Naive thymus-derived CD8-positive, alpha-beta T cell (primary cell): ENCODE measurements at regions not wholly inside any gene's neighbourhood (a gene's known extent, or its start where the extent isn't known, plus 50 kb on each side); places are given as distances from the start of the nearest gene placed in this dataset.
A peak's percentile ranks its signal among the peaks of the same experiment; 100 is the strongest.

Experiments used
- ATAC-seq, 2 donors: fragments of 150-1000 bp; cut with Tn5 transposase in 1 of 2; sonication (Bioruptor Pico), chemical (Tn5 transposase) in 1 of 2; 1 replicate in 1 of 2; 2 replicates in 1 of 2; pipeline ENCODE4 v1.10.0; 2021; ENCODE audit warnings: mild to moderate bottlenecking in 2 of 2, moderate library complexity in 2 of 2
- POLR2A ChIA-PET: fragments of 350-600 bp; sonication (Branson Sonifier 250); formaldehyde crosslinking; loops from one replicate; lab custom pipeline; 2021; ENCODE audit warnings: antibody characterized with exemption; lab: Charles Lee
- DNase-seq, 10 donors: peaks; one replicate each; pipeline versions ENCODE4 v3.0.0 to v3.0.0-alpha.2; 2020 to 2022
- H3K27ac Mint-ChIP-seq, 10 donors: one replicate each; pipeline ENCODE4 v1.8.0; 2020 to 2022; ENCODE audit warnings: mild to moderate bottlenecking in 10 of 10, mixed read lengths in 10 of 10, moderate library complexity in 4 of 10, inconsistent platforms in 1 of 10
- H3K27me3 Mint-ChIP-seq, 5 donors: one replicate each; pipeline ENCODE4 v1.8.0; 2021 to 2022; ENCODE audit warnings: mixed read lengths in 5 of 5
- H3K36me3 Mint-ChIP-seq, 3 donors: one replicate each; pipeline ENCODE4 v1.8.0; 2020 to 2022; ENCODE audit warnings: mixed read lengths in 3 of 3, mild to moderate bottlenecking in 2 of 3, inconsistent platforms in 1 of 3
- H3K4me1 Mint-ChIP-seq, 4 donors: one replicate each; pipeline ENCODE4 v1.8.0; 2021 to 2022; ENCODE audit warnings: mixed read lengths in 4 of 4
- H3K4me3 Mint-ChIP-seq, 10 donors: one replicate each; pipeline ENCODE4 v1.8.0; 2020 to 2022; ENCODE audit warnings: mild to moderate bottlenecking in 10 of 10, mixed read lengths in 10 of 10, moderate library complexity in 6 of 10, inconsistent platforms in 1 of 10
- H3K9me3 Mint-ChIP-seq, 9 donors: one replicate each; pipeline ENCODE4 v1.8.0; 2020 to 2022; ENCODE audit warnings: mixed read lengths in 9 of 9, mild to moderate bottlenecking in 3 of 9, inconsistent platforms in 1 of 9, moderate library complexity in 1 of 9

DNA sequence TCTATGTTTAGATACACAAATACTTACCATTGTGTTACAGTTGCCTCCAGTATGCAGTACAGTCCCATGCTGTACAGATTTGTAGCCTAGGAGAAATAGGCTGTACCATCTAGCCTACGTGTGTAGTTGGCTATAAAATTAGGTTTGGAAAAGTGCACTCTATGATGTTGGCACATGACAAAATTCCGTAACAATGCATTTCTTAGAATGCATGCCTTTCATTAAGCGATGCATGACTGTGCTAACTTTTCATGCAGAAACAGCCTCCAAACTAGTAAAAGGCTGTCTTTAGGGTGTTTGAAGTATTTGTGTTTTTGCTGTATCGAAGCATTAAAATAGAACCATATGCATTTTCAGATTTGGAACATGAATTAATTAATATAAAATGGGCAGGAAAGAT, 157.9 kb downstream of the RMI1 start:
- H3K27me3 Mint-ChIP-seq = peaks cover 36 to 83% (median 43%) of the 10 kb centered on the region in 5 donors

DNA sequence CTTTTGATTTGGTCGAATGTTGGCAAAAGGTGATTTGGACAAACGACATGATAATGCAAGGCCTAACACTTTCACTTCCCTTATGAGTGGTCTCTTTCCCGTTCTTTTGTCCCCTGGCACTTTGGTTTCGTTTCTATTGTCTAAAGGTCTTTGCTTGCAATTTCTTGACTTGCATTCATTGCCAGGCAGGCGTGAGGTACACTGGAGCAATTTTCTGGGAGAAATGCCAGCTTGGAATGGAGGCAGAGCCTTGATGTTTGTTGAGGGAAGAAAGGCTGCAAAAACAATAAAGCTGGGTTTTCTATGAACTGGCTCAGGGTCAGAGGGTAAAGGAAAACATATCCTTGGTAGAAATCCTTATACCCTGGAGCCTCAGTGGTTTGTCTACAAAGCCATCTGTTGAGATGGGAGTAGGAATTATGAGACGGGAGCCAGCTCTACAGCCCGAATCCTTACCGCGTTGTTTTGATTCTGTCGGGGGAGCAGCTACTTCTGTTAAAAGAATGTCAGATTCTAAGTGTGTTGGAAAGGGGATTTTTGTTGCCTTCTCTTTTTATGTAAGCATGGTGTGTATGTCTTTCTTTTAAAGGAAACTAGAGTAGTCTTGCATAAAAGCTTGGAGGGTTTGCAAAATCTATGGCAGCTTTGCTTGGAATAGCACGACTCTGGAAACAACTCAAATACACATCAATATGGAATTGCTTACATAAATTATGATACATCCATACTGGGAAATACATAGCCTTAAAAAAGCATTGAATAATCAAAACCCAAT, 158.9 kb downstream of the RMI1 start:
- peaks cover 40 to 85% (median 47%) of the 10 kb centered on the region in 5 donors for H3K27me3 Mint-ChIP-seq
- peaks cover 8 to 13% (median 10%) of the 10 kb centered on the region in 4 donors for H3K4me1 Mint-ChIP-seq
- no peak overlapping the region for H3K27ac Mint-ChIP-seq
- POLR2A ChIA-PET = no interaction called here
- H3K36me3 Mint-ChIP-seq = peaks cover 0 to 2% (median 0%) of the 10 kb centered on the region in 3 donors
- DNase-seq (no peak), ATAC-seq (no peak)
- peak overlapping the region in 7 of 10 donors; percentile 50 to 89 (median 77) for H3K4me3 Mint-ChIP-seq
- H3K9me3 Mint-ChIP-seq = no peaks in the 10 kb centered on the region

More for the DNA sequence above, 157.9 kb downstream of the RMI1 start:
- H3K9me3 Mint-ChIP-seq = no peaks in the 10 kb centered on the region
- POLR2A ChIA-PET = no interaction called here
- no peak overlapping the region for H3K4me3 Mint-ChIP-seq
- peaks cover 8 to 13% (median 10%) of the 10 kb centered on the region in 4 donors for H3K4me1 Mint-ChIP-seq
- ATAC-seq = no peak
- H3K27ac Mint-ChIP-seq = no peak overlapping the region
- DNase-seq = no peak
- H3K36me3 Mint-ChIP-seq = peaks cover 0 to 2% (median 0%) of the 10 kb centered on the region in 3 donors

DNA sequence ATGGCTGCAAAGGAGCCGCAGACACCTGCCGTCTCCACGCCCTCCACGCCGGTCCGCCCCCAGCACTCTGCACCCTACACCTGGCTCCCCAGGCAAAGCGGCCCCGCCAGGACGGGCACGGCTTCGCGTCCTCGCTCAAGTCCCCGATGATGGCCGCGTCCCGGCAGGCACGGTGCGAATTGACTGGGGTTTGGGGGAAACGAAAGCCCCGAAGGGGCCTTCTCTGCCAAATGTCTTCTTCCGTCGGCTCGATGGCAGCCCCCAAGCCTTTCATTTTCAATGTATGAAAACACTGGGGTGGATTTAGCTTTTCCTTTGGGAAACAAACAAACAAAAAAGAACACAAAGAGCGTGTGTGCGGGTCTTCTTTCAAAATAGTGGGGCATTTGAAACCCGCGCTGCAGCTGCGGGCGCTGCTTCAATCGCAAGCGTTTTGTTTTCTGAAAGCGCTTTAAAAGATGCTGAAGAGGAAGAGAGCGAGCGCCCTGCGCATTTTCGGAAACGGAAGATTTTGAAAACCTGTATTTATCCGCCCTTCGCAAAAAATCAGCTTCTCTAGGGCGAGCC, 160.0 kb downstream of the RMI1 start:
- POLR2A ChIA-PET = no interaction called here
- Mint-ChIP-seq H3K27ac (peak overlapping the region in 2 of 10 donors; percentile 2 to 12), H3K9me3 (no peaks in the 10 kb centered on the region), H3K27me3 (peaks cover 39 to 74% (median 42%) of the 10 kb centered on the region in 5 donors), H3K4me1 (peaks cover 8 to 13% (median 10%) of the 10 kb centered on the region in 4 donors), H3K4me3 (peak overlapping the region; percentile 77 to 91 (median 84)), H3K36me3 (peaks cover 0 to 2% (median 0%) of the 10 kb centered on the region in 3 donors)
- DNase-seq (peak in 6 of 10 donors; percentile 7 to 31 (median 16)), ATAC-seq (peak; percentile 61 to 65)

DNA sequence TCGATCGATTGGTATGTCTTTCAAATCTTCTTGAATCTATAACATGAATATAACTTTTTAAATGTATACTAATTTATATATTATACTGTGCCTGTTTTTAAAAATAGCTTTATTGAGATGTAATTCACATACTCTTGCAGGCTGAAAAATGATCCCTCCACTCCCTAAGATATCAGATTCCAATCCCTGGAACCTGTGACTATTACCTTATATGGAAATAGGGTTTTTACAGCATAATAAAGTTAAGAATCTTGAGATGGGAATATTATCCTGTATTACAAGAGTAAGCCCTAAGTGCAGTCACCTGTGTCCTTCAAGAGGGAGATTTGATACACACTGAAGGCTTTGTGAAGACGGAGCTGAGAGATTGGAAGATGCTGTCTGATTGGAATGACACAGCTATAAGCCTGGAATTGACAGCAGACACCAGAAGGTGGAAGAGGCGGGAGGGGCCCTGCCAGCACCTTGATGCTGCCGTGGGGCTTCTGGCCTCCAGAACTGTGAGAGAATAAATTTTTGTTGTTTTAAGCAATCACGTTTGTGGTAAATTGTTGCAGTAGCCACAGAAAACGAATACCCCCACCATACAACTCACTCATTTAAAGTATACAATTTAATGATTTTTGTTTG, 161.3 kb downstream of the RMI1 start:
- POLR2A ChIA-PET = no interaction called here
- H3K4me3 Mint-ChIP-seq = peak overlapping the region in 1 of 10 donors; percentile 39
- H3K4me1 Mint-ChIP-seq = peaks cover 8 to 18% (median 10%) of the 10 kb centered on the region in 4 donors
- H3K27me3 Mint-ChIP-seq = peaks cover 37 to 61% (median 39%) of the 10 kb centered on the region in 5 donors
- no peak overlapping the region for H3K27ac Mint-ChIP-seq
- DNase-seq (no peak), ATAC-seq (no peak)
- H3K9me3 Mint-ChIP-seq = no peaks in the 10 kb centered on the region
- peaks cover 0 to 2% (median 0%) of the 10 kb centered on the region in 3 donors for H3K36me3 Mint-ChIP-seq

DNA sequence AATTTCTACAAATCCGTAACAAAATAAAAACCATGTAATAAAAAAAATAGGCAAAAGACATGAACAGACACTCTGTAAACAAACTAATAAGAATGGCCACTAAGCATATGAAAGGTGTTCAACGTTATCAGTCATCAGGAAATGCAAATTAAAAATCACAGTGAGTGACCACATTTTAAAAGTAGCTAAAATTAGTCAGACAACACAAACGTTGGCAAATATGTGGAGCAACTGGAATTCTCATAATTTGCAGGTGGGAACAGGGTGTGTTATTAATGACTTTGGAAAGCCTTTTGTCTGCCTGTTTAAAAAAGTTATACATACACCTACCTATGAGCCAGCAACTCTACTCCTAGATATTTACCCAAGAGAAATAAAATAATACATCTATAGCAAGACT, 164.4 kb downstream of the RMI1 start:
- Mint-ChIP-seq H3K36me3 (peaks cover 0 to 2% (median 0%) of the 10 kb centered on the region in 3 donors), H3K27ac (no peak overlapping the region), H3K9me3 (no peaks in the 10 kb centered on the region), H3K4me1 (peaks cover 6 to 19% (median 8%) of the 10 kb centered on the region in 4 donors), H3K4me3 (no peak overlapping the region), H3K27me3 (peaks cover 27 to 50% (median 31%) of the 10 kb centered on the region in 5 donors)
- no peak for DNase-seq
- POLR2A ChIA-PET = no interaction called here
- no peak for ATAC-seq

DNA sequence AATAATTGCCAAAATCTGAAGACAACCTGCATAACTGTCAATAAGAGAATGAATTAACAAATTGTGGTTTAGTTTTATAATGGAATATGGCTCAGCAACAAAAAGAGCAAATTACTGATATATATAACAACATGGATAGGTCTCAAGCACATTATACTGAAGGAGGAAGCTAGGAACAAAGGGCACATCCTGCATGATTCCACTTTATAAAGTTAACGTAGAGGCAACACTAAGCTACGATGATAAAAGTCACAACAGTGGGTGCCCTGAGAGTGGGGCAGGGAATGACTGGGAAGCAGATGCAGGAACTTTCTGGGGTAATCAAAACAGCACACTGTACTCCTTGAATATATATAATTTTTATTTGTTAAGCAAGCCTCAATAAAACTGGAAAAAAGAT, 165.2 kb downstream of the RMI1 start:
- ATAC-seq = no peak
- H3K36me3 Mint-ChIP-seq = no peaks in the 10 kb centered on the region
- POLR2A ChIA-PET = no interaction called here
- no peak overlapping the region for H3K27ac Mint-ChIP-seq
- H3K4me1 Mint-ChIP-seq = peaks cover 2 to 12% (median 3%) of the 10 kb centered on the region in 4 donors
- H3K4me3 Mint-ChIP-seq = no peak overlapping the region
- H3K9me3 Mint-ChIP-seq = no peaks in the 10 kb centered on the region
- H3K27me3 Mint-ChIP-seq = peaks cover 21 to 42% (median 28%) of the 10 kb centered on the region in 5 donors
- no peak for DNase-seq

DNA sequence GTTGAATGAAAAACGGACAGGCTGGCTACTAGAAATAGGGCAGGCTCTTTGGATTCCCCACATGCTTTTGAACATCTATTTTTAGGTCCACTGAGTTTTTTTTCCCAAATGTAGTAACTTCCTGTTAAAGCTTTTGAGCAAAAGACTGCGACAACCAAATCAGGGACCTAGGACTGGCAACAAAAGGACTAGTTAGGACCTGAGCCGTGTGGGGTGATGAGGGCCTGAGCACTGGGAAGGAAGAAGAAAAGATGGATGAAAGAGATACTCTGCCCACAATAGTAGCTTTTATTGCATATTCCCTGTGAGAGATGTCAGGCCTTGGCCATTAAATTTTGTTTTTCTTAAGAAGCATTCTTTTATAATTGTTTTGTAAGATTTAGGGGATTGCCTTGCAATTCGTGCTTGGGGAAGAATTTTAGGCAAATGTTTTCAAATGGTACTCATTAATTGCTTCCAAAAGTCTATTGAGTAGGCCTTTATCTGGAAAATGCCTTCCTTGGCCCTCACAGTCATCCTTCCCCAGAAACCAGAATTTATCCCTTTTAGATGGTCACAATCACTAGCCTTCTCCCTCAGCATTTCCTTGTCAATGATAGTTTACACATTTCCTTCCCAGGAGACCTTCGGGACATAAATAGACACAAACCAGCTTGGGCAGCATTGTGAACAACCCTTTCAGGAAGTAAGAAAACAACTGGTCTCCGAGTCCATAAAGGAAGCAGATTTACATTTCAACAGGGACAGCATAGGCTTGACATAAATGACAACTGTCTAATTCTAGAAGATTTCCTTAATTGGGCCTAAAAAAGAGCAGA, 166.5 kb downstream of the RMI1 start:
- POLR2A ChIA-PET = no interaction called here

DNA sequence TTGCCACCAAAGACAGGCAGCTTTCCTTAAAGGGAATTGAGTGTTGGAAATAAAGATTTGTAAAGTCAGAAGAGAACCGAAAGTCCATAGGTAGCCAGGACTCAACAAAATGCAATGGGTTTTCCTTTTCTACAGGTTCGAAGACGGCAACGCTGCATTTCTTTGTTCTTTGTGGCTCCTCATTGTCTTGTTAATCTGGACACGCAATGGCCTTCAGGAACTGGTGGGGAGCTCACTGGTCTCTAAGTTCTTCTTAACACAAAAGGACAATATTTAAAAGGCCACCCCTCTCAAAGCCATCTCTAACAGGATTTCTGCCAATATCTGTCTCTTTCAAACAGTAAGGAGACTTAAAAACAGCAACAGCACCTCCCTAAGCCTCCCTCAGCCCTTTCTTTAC, 170.6 kb downstream of the RMI1 start:
- no peaks in the 10 kb centered on the region for H3K9me3 Mint-ChIP-seq
- H3K36me3 Mint-ChIP-seq = no peaks in the 10 kb centered on the region
- H3K4me3 Mint-ChIP-seq = no peak overlapping the region
- ATAC-seq = no peak
- no peak overlapping the region for H3K27ac Mint-ChIP-seq
- no peak for DNase-seq
- H3K4me1 Mint-ChIP-seq = peaks cover 0 to 8% (median 0%) of the 10 kb centered on the region in 4 donors
- H3K27me3 Mint-ChIP-seq = peaks cover 2 to 9% (median 4%) of the 10 kb centered on the region in 5 donors
- POLR2A ChIA-PET = no interaction called here

More for the DNA sequence above, 166.5 kb downstream of the RMI1 start:
- no peak for DNase-seq
- Mint-ChIP-seq H3K36me3 (no peaks in the 10 kb centered on the region), H3K27ac (no peak overlapping the region), H3K27me3 (peaks cover 15 to 29% (median 18%) of the 10 kb centered on the region in 5 donors), H3K4me3 (no peak overlapping the region), H3K9me3 (no peaks in the 10 kb centered on the region), H3K4me1 (peaks cover 0 to 8% (median 0%) of the 10 kb centered on the region in 4 donors)
- no peak for ATAC-seq

DNA sequence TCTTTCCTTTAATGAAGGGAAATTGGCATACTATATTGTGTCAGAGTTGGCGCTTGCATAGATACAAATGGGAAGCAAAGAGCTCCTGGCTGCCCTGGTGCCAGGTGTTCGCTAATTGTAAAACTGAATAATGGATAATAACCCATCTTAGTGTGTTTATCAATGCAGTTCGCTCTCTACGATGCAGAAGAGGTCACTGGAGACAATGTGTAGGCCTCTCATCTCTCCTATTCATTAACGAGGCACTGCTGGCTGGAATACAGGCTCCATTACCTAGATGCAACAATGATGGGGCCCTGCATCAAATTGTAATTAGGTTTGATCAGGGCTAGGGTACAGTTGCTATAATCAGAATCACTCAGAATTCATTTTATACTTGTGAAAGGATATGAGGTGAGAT, 171.0 kb downstream of the RMI1 start:
- H3K36me3 Mint-ChIP-seq = no peaks in the 10 kb centered on the region
- no peak overlapping the region for H3K27ac Mint-ChIP-seq
- H3K4me3 Mint-ChIP-seq = no peak overlapping the region
- H3K27me3 Mint-ChIP-seq = peaks cover 2 to 9% (median 4%) of the 10 kb centered on the region in 5 donors
- POLR2A ChIA-PET = no interaction called here
- ATAC-seq = no peak
- H3K4me1 Mint-ChIP-seq = peaks cover 0 to 5% (median 0%) of the 10 kb centered on the region in 4 donors
- no peaks in the 10 kb centered on the region for H3K9me3 Mint-ChIP-seq
- DNase-seq = no peak

DNA sequence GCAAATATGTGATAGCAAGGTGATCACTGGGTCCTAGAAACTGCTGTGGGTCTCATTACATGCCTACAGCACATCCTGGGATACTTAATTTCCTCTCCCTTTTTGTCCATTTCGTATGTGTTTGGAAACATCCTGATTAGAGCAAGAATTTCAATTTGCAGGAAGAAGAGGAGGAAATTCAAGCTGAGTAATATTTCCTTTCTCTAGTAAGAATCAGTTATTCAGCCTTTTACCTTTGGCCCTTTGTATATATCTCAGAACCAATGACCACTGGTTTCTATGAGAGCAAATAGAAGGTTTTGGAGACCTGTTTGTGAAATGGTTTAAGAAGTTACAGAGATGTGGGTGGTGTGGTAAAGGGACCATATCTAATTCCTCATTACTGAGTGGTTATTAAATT, 171.6 kb downstream of the RMI1 start:
- DNase-seq (no peak), ATAC-seq (no peak)
- Mint-ChIP-seq H3K9me3 (no peaks in the 10 kb centered on the region), H3K4me3 (no peak overlapping the region), H3K36me3 (no peaks in the 10 kb centered on the region), H3K27me3 (peaks cover 2 to 9% (median 4%) of the 10 kb centered on the region in 5 donors), H3K4me1 (no peaks in the 10 kb centered on the region), H3K27ac (no peak overlapping the region)
- POLR2A ChIA-PET = no interaction called here

DNA sequence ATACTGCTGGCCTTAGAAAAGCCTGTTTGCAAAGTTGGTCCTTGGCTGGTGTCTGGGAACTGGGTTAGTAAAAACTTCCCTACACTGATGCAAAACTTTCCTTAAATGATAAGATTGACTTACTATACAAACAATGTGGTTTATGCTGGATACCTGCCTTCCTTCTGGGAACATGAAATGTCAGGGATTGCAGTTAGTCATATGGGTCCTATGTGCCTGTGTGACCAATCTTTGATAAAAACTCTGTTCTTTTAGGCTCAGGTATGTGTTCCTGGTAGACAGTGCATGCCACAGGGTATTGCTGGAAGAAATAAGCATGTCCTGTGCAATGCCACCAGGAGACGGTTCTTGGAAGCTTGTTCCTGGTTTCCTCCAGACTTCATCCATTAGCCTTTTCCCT, 173.3 kb downstream of the RMI1 start:
- no peak overlapping the region for H3K27ac Mint-ChIP-seq
- H3K4me1 Mint-ChIP-seq = no peaks in the 10 kb centered on the region
- POLR2A ChIA-PET = no interaction called here
- ATAC-seq (no peak), DNase-seq (no peak)
- H3K9me3 Mint-ChIP-seq = no peaks in the 10 kb centered on the region
- H3K4me3 Mint-ChIP-seq = no peak overlapping the region
- H3K27me3 Mint-ChIP-seq = peaks cover 2 to 10% (median 6%) of the 10 kb centered on the region in 5 donors
- H3K36me3 Mint-ChIP-seq = no peaks in the 10 kb centered on the region

DNA sequence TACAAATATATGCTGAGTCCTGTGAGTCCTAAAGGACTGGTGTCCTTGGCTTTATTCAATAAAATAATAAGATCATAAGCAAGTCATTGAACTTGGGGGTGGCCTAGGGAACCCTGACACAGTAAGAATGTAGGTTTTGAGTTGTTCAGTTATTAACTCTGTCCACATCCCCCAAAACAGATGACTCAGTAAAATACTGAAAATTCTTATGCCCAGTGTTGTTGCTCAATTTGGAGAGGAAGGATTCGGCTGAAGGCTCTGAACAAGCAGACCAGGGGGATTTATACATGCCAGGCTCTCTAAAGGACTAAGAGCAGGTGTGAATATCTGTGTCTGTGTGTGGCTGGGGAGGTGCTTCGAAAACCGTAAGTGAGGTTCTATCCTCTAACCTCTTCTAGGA, 173.7 kb downstream of the RMI1 start:
- H3K4me1 Mint-ChIP-seq = no peaks in the 10 kb centered on the region
- H3K9me3 Mint-ChIP-seq = no peaks in the 10 kb centered on the region
- POLR2A ChIA-PET = no interaction called here
- peaks cover 2 to 8% (median 5%) of the 10 kb centered on the region in 5 donors for H3K27me3 Mint-ChIP-seq
- ATAC-seq (no peak), DNase-seq (no peak)
- H3K36me3 Mint-ChIP-seq = no peaks in the 10 kb centered on the region
- no peak overlapping the region for H3K4me3 Mint-ChIP-seq
- no peak overlapping the region for H3K27ac Mint-ChIP-seq
